T-helper 1 cell (primary cell): ENCODE measurements at regions not wholly inside any gene's neighbourhood (a gene's known extent, or its start where the extent isn't known, plus 50 kb on each side); places are given as distances from the start of the nearest gene placed in this dataset.

Source experiments
- DNase-seq, 5 donors: peaks; one replicate each; pipeline ENCODE4 v3.0.0-alpha.2; 2012 to 2020

- DNase-seq, result no peak
Measured at GRCh38 chr12:90020881-90021280, 312.2 kb upstream of the ATP2B1 start.

GRCh38 chr12:90020436-90020835 lies 311.8 kb upstream of the ATP2B1 start:
- DNase-seq, result no peak

GRCh38 chr12:90020014-90020413 lies 311.4 kb upstream of the ATP2B1 start:
- no peak for DNase-seq

- DNase-seq, result no peak
Measured at GRCh38 chr12:90017316-90017715, 308.7 kb upstream of the ATP2B1 start.

GRCh38 chr12:90015228-90015627 lies 306.6 kb upstream of the ATP2B1 start:
- DNase-seq, result no peak

- no peak for DNase-seq
Measured at GRCh38 chr12:90013409-90013808, 304.8 kb upstream of the ATP2B1 start.

GRCh38 chr12:90010089-90010488 lies 301.5 kb upstream of the ATP2B1 start:
- DNase-seq, result no peak

- DNase-seq, result no peak
Measured at GRCh38 chr12:90008277-90008676, 299.6 kb upstream of the ATP2B1 start.

- no peak for DNase-seq
Measured at GRCh38 chr12:90004319-90005074, 295.9 kb upstream of the ATP2B1 start.

GRCh38 chr12:90003688-90004087 lies 295.1 kb upstream of the ATP2B1 start:
- no peak for DNase-seq

- DNase-seq, result no peak
Measured at GRCh38 chr12:90000721-90001120, 292.1 kb upstream of the ATP2B1 start.

GRCh38 chr12:89999699-90000505 lies 291.3 kb upstream of the ATP2B1 start:
- DNase-seq, result no peak

- no peak for DNase-seq
Measured at GRCh38 chr12:89995870-89996269, 287.2 kb upstream of the ATP2B1 start.

GRCh38 chr12:89994911-89995310 lies 286.3 kb upstream of the ATP2B1 start:
- no peak for DNase-seq

GRCh38 chr12:89993632-89994031 lies 285.0 kb upstream of the ATP2B1 start:
- no peak for DNase-seq

GRCh38 chr12:89992668-89993451 lies 284.2 kb upstream of the ATP2B1 start:
- no peak for DNase-seq

GRCh38 chr12:89991807-89992590 lies 283.4 kb upstream of the ATP2B1 start:
- DNase-seq, result no peak

GRCh38 chr12:89988188-89988915 lies 279.7 kb upstream of the ATP2B1 start:
- no peak for DNase-seq

GRCh38 chr12:89985935-89986334 lies 277.3 kb upstream of the ATP2B1 start:
- no peak for DNase-seq

- no peak for DNase-seq
Measured at GRCh38 chr12:89984846-89985245, 276.2 kb upstream of the ATP2B1 start.

- no peak for DNase-seq
Measured at GRCh38 chr12:89983622-89984021, 275.0 kb upstream of the ATP2B1 start.

GRCh38 chr12:89980236-89980635 lies 271.6 kb upstream of the ATP2B1 start:
- DNase-seq, result no peak
